AG08396 (cell line): ENCODE measurements at regions not wholly inside any gene's neighbourhood (a gene's known extent, or its start where the extent isn't known, plus 50 kb on each side); places are given as distances from the start of the nearest gene placed in this dataset.
"Not testable (repeated sequence)": the region's sequence is repeated elsewhere in the genome, so short reads cannot be mapped to it uniquely, and the experiment has no call there.

Experiments used
- DNase-seq: peaks from one replicate; pipeline ENCODE4 v3.0.0; 2012; ENCODE audit warnings: low spot score, mixed read lengths

- no peak for DNase-seq
Observed at GRCh38 chr3:655824-656223, 437.0 kb upstream of the CNTN6 start.

- DNase-seq = no peak
Observed at GRCh38 chr3:661356-661755, 431.5 kb upstream of the CNTN6 start.

GRCh38 chr3:674116-674515 is 418.7 kb upstream of the CNTN6 start:
- no peak for DNase-seq

- DNase-seq = no peak
Observed at GRCh38 chr3:675846-676245, 417.0 kb upstream of the CNTN6 start.

- DNase-seq = no peak
Observed at GRCh38 chr3:683770-684169, 409.1 kb upstream of the CNTN6 start.

- DNase-seq = no peak
Observed at GRCh38 chr3:690770-691169, 402.1 kb upstream of the CNTN6 start.

GRCh38 chr3:700514-700913 is 392.3 kb upstream of the CNTN6 start:
- no peak for DNase-seq

- no peak for DNase-seq
Observed at GRCh38 chr3:707041-707440, 385.8 kb upstream of the CNTN6 start.

- DNase-seq = no peak
Observed at GRCh38 chr3:713006-713621, 379.7 kb upstream of the CNTN6 start.

GRCh38 chr3:713947-714620 is 378.7 kb upstream of the CNTN6 start:
- no peak for DNase-seq

- no peak for DNase-seq
Observed at GRCh38 chr3:721086-721485, 371.7 kb upstream of the CNTN6 start.

GRCh38 chr3:732326-732928 is 360.4 kb upstream of the CNTN6 start:
- no peak for DNase-seq

- no peak for DNase-seq
Observed at GRCh38 chr3:733313-733712, 359.5 kb upstream of the CNTN6 start.

GRCh38 chr3:757711-758110 is 335.1 kb upstream of the CNTN6 start:
- DNase-seq = no peak

GRCh38 chr3:759106-759505 is 333.7 kb upstream of the CNTN6 start:
- no peak for DNase-seq

GRCh38 chr3:773433-773832 is 319.4 kb upstream of the CNTN6 start:
- DNase-seq = not testable (repeated sequence)

GRCh38 chr3:775178-775880 is 317.5 kb upstream of the CNTN6 start:
- DNase-seq = no peak

GRCh38 chr3:780505-780904 is 312.3 kb upstream of the CNTN6 start:
- DNase-seq = no peak

- DNase-seq = no peak
Observed at GRCh38 chr3:791442-791841, 301.4 kb upstream of the CNTN6 start.

GRCh38 chr3:792630-793029 is 300.2 kb upstream of the CNTN6 start:
- no peak for DNase-seq

GRCh38 chr3:804211-804610 is 288.6 kb upstream of the CNTN6 start:
- no peak for DNase-seq

- no peak for DNase-seq
Observed at GRCh38 chr3:805326-805725, 287.5 kb upstream of the CNTN6 start.

GRCh38 chr3:806006-806405 is 286.8 kb upstream of the CNTN6 start:
- no peak for DNase-seq
